HEK293 (cell line): ENCODE measurements at regions not wholly inside any gene's neighbourhood (a gene's known extent, or its start where the extent isn't known, plus 50 kb on each side); places are given as distances from the start of the nearest gene placed in this dataset.

Experiments
- CTCF ChIA-PET: fragments of 350-600 bp; formaldehyde crosslinking; extraction: SDS; loops from one replicate; lab custom pipeline; 2021; ENCODE audit warnings: antibody characterized with exemption; lab: Yijun Ruan, JAX
- POLR2A ChIA-PET: fragments of 300-600 bp; formaldehyde crosslinking; extraction: SDS; loops from one replicate; lab custom pipeline; 2020; ENCODE audit warnings: antibody characterized with exemption, inconsistent platforms; lab: Yijun Ruan, JAX
- H3K27ac ChIP-seq: fragments of 200-500 bp; sonication (Bioruptor generic); 2 replicates; pipeline ENCODE4 v1.5.1; 2014; ENCODE audit warnings: low read depth, low read length, control low read depth, inconsistent platforms; ENCODE audit errors: extremely low read depth
- H3K36me3 ChIP-seq, 2 experiments: fragments of 200-500 bp in 1 of 2; sonication (Bioruptor generic) in 1 of 2; 1 replicate in 1 of 2; 2 replicates in 1 of 2; pipeline ENCODE4 v1.5.1; 2014 to 2017; ENCODE audit warnings: inconsistent platforms in 2 of 2, low read length in 2 of 2; ENCODE audit not compliant: control insufficient read depth in 2 of 2, insufficient read depth in 1 of 2
- H3K4me1 ChIP-seq: fragments of 200-500 bp; sonication (Bioruptor generic); 2 replicates; pipeline ENCODE4 v1.5.1; 2014; ENCODE audit warnings: mild to moderate bottlenecking, low read length, inconsistent platforms; ENCODE audit not compliant: control insufficient read depth, insufficient read depth
- H3K4me3 ChIP-seq: 2 replicates; pipeline ENCODE4 v1.5.1; 2011; ENCODE audit warnings: low read depth, mild to moderate bottlenecking, control low read depth, low read length, moderate library complexity
- H3K9me3 ChIP-seq: fragments of 200-500 bp; sonication (Bioruptor generic); 2 replicates; pipeline ENCODE4 v1.5.1; 2014; ENCODE audit warnings: low read depth, low read length, inconsistent platforms; ENCODE audit not compliant: control insufficient read depth, insufficient read depth
- AEBP2 ChIP-seq: fragments of 450-650 bp; formaldehyde crosslinking; IDR thresholded peaks from 2 replicates; pipeline ENCODE4 v1.5.1; 2016; ENCODE audit warnings: missing biosample characterization, missing genetic modification characterization, borderline replicate concordance
- CTCF ChIP-seq: fragments of 450-650 bp; formaldehyde crosslinking; IDR thresholded peaks from 2 replicates; pipeline ENCODE4 v1.5.1; 2016; ENCODE audit warnings: missing biosample characterization, missing genetic modification characterization
- KLF10 ChIP-seq: fragments of 450-650 bp; IDR thresholded peaks from 2 replicates; pipeline ENCODE4 v1.5.1; 2018; ENCODE audit warnings: missing biosample characterization, mild to moderate bottlenecking, missing genetic modification characterization
- PRDM4 ChIP-seq: fragments of 450-650 bp; formaldehyde crosslinking; IDR thresholded peaks from 2 replicates; pipeline ENCODE4 v1.5.1; 2017; ENCODE audit warnings: missing biosample characterization, missing genetic modification characterization
- SALL2 ChIP-seq: fragments of 450-650 bp; formaldehyde crosslinking; IDR thresholded peaks from 2 replicates; pipeline ENCODE4 v1.5.0; 2017; ENCODE audit warnings: missing biosample characterization, mild to moderate bottlenecking, missing genetic modification characterization, borderline replicate concordance
- ZBTB26 ChIP-seq: fragments of 450-650 bp; formaldehyde crosslinking; optimal IDR thresholded peaks from 2 replicates; pipeline ENCODE3; 2016; ENCODE audit warnings: missing biosample characterization, mild to moderate bottlenecking, missing genetic modification characterization
- ZNF16 ChIP-seq: fragments of 450-650 bp; formaldehyde crosslinking; IDR thresholded peaks from 2 replicates; pipeline ENCODE4 v1.5.1; 2016; ENCODE audit warnings: low read depth, missing biosample characterization, missing genetic modification characterization
- ZNF26 ChIP-seq: fragments of 450-650 bp; formaldehyde crosslinking; IDR thresholded peaks from 2 replicates; pipeline ENCODE4 v1.5.1; 2016; ENCODE audit warnings: missing biosample characterization, missing genetic modification characterization
- ZNF449 ChIP-seq: fragments of 450-650 bp; formaldehyde crosslinking; IDR thresholded peaks from 2 replicates; pipeline ENCODE4 v1.5.1; 2017; ENCODE audit warnings: missing biosample characterization, mild to moderate bottlenecking, missing genetic modification characterization, moderate library complexity
- ZNF473 ChIP-seq: fragments of 450-650 bp; formaldehyde crosslinking; IDR thresholded peaks from 2 replicates; pipeline ENCODE4 v1.5.1; 2017; ENCODE audit warnings: missing biosample characterization, missing genetic modification characterization
- ZNF561 ChIP-seq: fragments of 450-650 bp; IDR thresholded peaks from 2 replicates; pipeline ENCODE4 v1.5.1; 2018; ENCODE audit warnings: missing biosample characterization, missing genetic modification characterization, borderline replicate concordance
- ZNF629 ChIP-seq: fragments of 450-650 bp; formaldehyde crosslinking; IDR thresholded peaks from 2 replicates; pipeline ENCODE4 v1.5.1; 2017; ENCODE audit warnings: missing biosample characterization, missing genetic modification characterization
- ZNF670 ChIP-seq: fragments of 450-650 bp; formaldehyde crosslinking; IDR thresholded peaks from 2 replicates; pipeline ENCODE4 v1.5.1; 2016; ENCODE audit warnings: missing biosample characterization, missing genetic modification characterization, low read depth
- ZNF701 ChIP-seq: fragments of 450-650 bp; formaldehyde crosslinking; IDR thresholded peaks from 2 replicates; pipeline ENCODE4 v1.5.1; 2016; ENCODE audit warnings: missing biosample characterization, missing genetic modification characterization
- ZNF843 ChIP-seq: fragments of 450-650 bp; formaldehyde crosslinking; IDR thresholded peaks from 2 replicates; pipeline ENCODE4 v1.5.1; 2016; ENCODE audit warnings: missing biosample characterization, missing genetic modification characterization
- TF ChIP-seq, protein P1 (sequence below): fragments of 450-650 bp; IDR thresholded peaks from 2 replicates; pipeline ENCODE4 v1.5.1; 2018; ENCODE audit warnings: missing biosample characterization, mild to moderate bottlenecking, missing genetic modification characterization

DNA sequence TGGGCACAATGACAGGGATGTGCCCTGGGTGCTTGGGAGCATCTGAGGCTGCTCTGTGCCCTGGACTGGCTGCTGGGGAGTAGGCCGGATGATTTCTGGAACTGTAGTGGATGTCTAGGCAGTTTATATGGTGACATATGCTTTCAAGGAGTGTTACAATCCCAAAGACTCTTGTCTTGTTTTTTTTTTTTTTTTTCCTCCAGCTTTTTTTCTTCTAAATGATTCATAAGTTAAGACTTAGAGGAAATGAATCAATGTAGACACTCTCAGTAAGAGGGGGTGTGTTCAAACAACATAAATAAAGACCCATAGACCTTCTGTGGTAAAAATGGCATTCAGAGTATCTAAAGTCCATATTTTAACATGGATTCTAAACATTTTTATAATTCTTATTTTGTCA is 706.1 kb upstream of the GOLIM4 start (continued):
- TF ChIP-seq AEBP2 = no peak
- TF ChIP-seq PRDM4 = no peak

DNA sequence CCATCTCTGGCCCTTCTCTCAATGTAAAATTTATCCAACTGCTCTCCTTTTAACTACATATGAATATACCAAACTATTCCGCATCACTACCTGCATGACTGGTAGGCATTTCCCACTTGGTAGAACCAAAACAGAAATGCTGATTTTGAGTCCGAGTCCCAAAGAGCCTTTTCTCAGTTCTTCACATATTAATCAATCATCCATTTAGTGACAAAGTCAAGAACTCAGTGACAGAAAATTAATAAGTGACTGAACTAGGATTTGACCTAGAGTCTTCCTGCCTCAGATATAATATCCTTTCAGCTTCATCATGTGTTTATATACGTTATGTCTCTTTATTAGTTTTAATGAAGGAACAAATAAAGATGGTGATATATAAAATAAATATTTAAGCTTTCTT is 700.6 kb upstream of the GOLIM4 start:
- H3K36me3 ChIP-seq = no peaks in the 10 kb centered on the region
- no peak overlapping the region for H3K4me3 ChIP-seq
- no peak overlapping the region for H3K27ac ChIP-seq
- TF ChIP-seq ZNF16 (tag by site-specific recombination) (no peak), ZNF449 (tag by site-specific recombination) (no peak), ZNF561 (no peak), CTCF (tag by site-specific recombination) (no peak), ZBTB26 (tag by site-specific recombination) (no peak), ZNF843 (tag by site-specific recombination) (no peak), ZNF629 (tag by site-specific recombination) (no peak)
- TF ChIP-seq, protein P1, sequence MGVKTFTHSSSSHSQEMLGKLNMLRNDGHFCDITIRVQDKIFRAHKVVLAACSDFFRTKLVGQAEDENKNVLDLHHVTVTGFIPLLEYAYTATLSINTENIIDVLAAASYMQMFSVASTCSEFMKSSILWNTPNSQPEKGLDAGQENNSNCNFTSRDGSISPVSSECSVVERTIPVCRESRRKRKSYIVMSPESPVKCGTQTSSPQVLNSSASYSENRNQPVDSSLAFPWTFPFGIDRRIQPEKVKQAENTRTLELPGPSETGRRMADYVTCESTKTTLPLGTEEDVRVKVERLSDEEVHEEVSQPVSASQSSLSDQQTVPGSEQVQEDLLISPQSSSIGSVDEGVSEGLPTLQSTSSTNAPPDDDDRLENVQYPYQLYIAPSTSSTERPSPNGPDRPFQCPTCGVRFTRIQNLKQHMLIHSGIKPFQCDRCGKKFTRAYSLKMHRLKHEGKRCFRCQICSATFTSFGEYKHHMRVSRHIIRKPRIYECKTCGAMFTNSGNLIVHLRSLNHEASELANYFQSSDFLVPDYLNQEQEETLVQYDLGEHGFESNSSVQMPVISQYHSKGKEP (tag by site-specific recombination) = no peak
- TF ChIP-seq, all 188 proteins: peak for 0
- H3K9me3 ChIP-seq = no peaks in the 10 kb centered on the region
- no peaks in the 10 kb centered on the region for H3K4me1 ChIP-seq
- POLR2A ChIA-PET = no interaction called here
- CTCF ChIA-PET = no interaction called here

GRCh38 chr3:168794427-168794826 is 698.7 kb upstream of the GOLIM4 start:
- no peak overlapping the region for H3K4me3 ChIP-seq
- no peaks in the 10 kb centered on the region for H3K9me3 ChIP-seq
- no peaks in the 10 kb centered on the region for H3K4me1 ChIP-seq
- CTCF ChIA-PET = no interaction called here
- H3K36me3 ChIP-seq = no peaks in the 10 kb centered on the region
- POLR2A ChIA-PET = no interaction called here
- no peak overlapping the region for H3K27ac ChIP-seq
- TF ChIP-seq SALL2 (tag by site-specific recombination) (no peak), KLF10 (tag by site-specific recombination) (no peak), ZNF473 (tag by site-specific recombination) (no peak), ZNF701 (tag by site-specific recombination) (no peak), ZNF670 (no peak), ZNF26 (tag by site-specific recombination) (no peak)
